Liver (tissue), 3 donors: ENCODE measurements at regions not wholly inside any gene's neighbourhood (a gene's known extent, or its start where the extent isn't known, plus 50 kb on each side); places are given as distances from the start of the nearest gene placed in this dataset.

Source experiments
- CTCF ChIP-seq: fragments of 150-350 bp; IDR thresholded peaks from 2 replicates; pipeline ENCODE4 v1.5.1; 2017; ENCODE audit warnings: improper control_type of control experiment, low read depth, low read length; ENCODE audit not compliant: missing input control
- MAX ChIP-seq: IDR thresholded peaks from 2 replicates; pipeline ENCODE4 v1.6.1; 2016; ENCODE audit warnings: antibody characterized with exemption
- RXRA ChIP-seq, 2 donors: IDR thresholded peaks; 2 replicates each; pipeline ENCODE4 v1.6.1; 2017 to 2018; ENCODE audit warnings: antibody characterized with exemption in 2 of 2, mild to moderate bottlenecking in 1 of 2
- SP1 ChIP-seq: IDR thresholded peaks from 2 replicates; pipeline ENCODE4 v1.6.1; 2018; ENCODE audit warnings: antibody characterized with exemption, mild to moderate bottlenecking
- TAF1 ChIP-seq: conservative IDR thresholded peaks from 2 replicates; pipeline ENCODE4 v1.6.1; 2016; ENCODE audit warnings: antibody characterized with exemption, mild to moderate bottlenecking
- donor health status: healthy.
- donor health status: healthy.

GRCh38 chr5:175207321-175208040 lies 236.5 kb downstream of the DRD1 start:
- TF ChIP-seq CTCF (no peak), RXRA (IDR thresholded peaks at IDR 0.05) (no peak), SP1 (no peak), TAF1 (no peak), MAX (no peak)
